Loucy (cell line): ENCODE measurements at regions not wholly inside any gene's neighbourhood (a gene's known extent, or its start where the extent isn't known, plus 50 kb on each side); places are given as distances from the start of the nearest gene placed in this dataset.

Source experiments
- EZH2phosphoT487 ChIP-seq: fragments of 200-600 bp; IDR thresholded peaks from 2 replicates; pipeline ENCODE4 v1.6.1; 2018; ENCODE audit warnings: antibody characterized with exemption, mild to moderate bottlenecking, moderate library complexity, borderline replicate concordance
- TF ChIP-seq, protein P1 (sequence below): fragments of 200-600 bp; sonication (generic); conservative IDR thresholded peaks from 2 replicates; pipeline ENCODE4 v1.5.1; 2014; ENCODE audit warnings: mild to moderate bottlenecking, antibody characterized with exemption, low read length

- TF ChIP-seq, protein P1, sequence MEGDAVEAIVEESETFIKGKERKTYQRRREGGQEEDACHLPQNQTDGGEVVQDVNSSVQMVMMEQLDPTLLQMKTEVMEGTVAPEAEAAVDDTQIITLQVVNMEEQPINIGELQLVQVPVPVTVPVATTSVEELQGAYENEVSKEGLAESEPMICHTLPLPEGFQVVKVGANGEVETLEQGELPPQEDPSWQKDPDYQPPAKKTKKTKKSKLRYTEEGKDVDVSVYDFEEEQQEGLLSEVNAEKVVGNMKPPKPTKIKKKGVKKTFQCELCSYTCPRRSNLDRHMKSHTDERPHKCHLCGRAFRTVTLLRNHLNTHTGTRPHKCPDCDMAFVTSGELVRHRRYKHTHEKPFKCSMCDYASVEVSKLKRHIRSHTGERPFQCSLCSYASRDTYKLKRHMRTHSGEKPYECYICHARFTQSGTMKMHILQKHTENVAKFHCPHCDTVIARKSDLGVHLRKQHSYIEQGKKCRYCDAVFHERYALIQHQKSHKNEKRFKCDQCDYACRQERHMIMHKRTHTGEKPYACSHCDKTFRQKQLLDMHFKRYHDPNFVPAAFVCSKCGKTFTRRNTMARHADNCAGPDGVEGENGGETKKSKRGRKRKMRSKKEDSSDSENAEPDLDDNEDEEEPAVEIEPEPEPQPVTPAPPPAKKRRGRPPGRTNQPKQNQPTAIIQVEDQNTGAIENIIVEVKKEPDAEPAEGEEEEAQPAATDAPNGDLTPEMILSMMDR = no peak
- no peak for TF ChIP-seq EZH2phosphoT487
Measured at GRCh38 chr4:13698296-13698695, 70.8 kb upstream of the BOD1L1 start.
